IMR-90 (cell line): ENCODE measurements at regions not wholly inside any gene's neighbourhood (a gene's known extent, or its start where the extent isn't known, plus 50 kb on each side); places are given as distances from the start of the nearest gene placed in this dataset.

ENCODE experiments used
- ATAC-seq: fragments of 200-7000 bp; cut with Tn5 transposase; 2 replicates; pipeline ENCODE4 v1.9.1; 2020; ENCODE audit warnings: low read depth, mild to moderate bottlenecking, moderate library complexity
- BruUV-seq: library from RNA; stranded (reverse); fragments of 400-500 nt; replicated peaks from 2 replicates; lab custom pipeline; 2021; lab: Mats Ljungman, UMichigan
- CTCF ChIA-PET: fragments of 300-600 bp; formaldehyde crosslinking; extraction: SDS; loops from one replicate; lab custom pipeline; 2021; ENCODE audit warnings: antibody characterized with exemption; lab: Yijun Ruan, JAX
- POLR2A ChIA-PET: fragments of 300-600 bp; sonication (Branson Sonifier 250); formaldehyde crosslinking; loops from one replicate; lab custom pipeline; 2022; ENCODE audit warnings: antibody characterized with exemption; ENCODE audit not compliant: unreplicated experiment; lab: Charles Lee
- DNase-seq: peaks from one replicate; pipeline ENCODE4 v3.0.0; 2013
- H2AFZ ChIP-seq: replicated peaks from 2 replicates; pipeline ENCODE3; 2013; ENCODE audit warnings: low read length, mild to moderate bottlenecking; ENCODE audit not compliant: poor library complexity
- H2AK5ac ChIP-seq: 2 replicates; pipeline ENCODE4 v1.6.1; 2013; ENCODE audit warnings: low read depth, low read length, inconsistent platforms
- H2AK9ac ChIP-seq: replicated peaks from 2 replicates; pipeline ENCODE3; 2013; ENCODE audit warnings: mild to moderate bottlenecking, low read depth, low read length, moderate library complexity; ENCODE audit not compliant: poor library complexity
- H2BK120ac ChIP-seq: 2 replicates; pipeline ENCODE4 v1.6.1; 2013; ENCODE audit warnings: low read depth, low read length, inconsistent platforms
- H2BK15ac ChIP-seq: 3 replicates; pipeline ENCODE4 v1.6.1; 2013; ENCODE audit warnings: low read depth, low read length, inconsistent platforms
- H2BK20ac ChIP-seq: 2 replicates; pipeline ENCODE4 v1.6.1; 2013; ENCODE audit warnings: low read depth, mild to moderate bottlenecking, inconsistent platforms, low read length, moderate library complexity
- H2BK5ac ChIP-seq: 2 replicates; pipeline ENCODE4 v1.6.1; 2013; ENCODE audit warnings: mild to moderate bottlenecking, low read depth, low read length, inconsistent platforms; ENCODE audit not compliant: poor library complexity, severe bottlenecking
- H3K14ac ChIP-seq: replicated peaks from 2 replicates; pipeline ENCODE4 v1.6.1; 2013; ENCODE audit warnings: low read depth, low read length, inconsistent platforms
- H3K18ac ChIP-seq: 2 replicates; pipeline ENCODE4 v1.6.1; 2013; ENCODE audit warnings: low read depth, low read length, control low read depth
- H3K23ac ChIP-seq: 2 replicates; pipeline ENCODE4 v1.6.1; 2013; ENCODE audit warnings: low read depth, low read length, inconsistent platforms
- H3K27ac ChIP-seq: 2 replicates; pipeline ENCODE4 v1.5.1; 2013; ENCODE audit warnings: mild to moderate bottlenecking, control low read depth, low read length; ENCODE audit not compliant: insufficient read depth
- H3K27me3 ChIP-seq: 2 replicates; pipeline ENCODE4 v1.6.1; 2013; ENCODE audit warnings: low read length; ENCODE audit not compliant: control insufficient read depth, insufficient read depth
- H3K36me3 ChIP-seq: 2 replicates; pipeline ENCODE4 v1.6.1; 2013; ENCODE audit warnings: low read length, mixed read lengths; ENCODE audit not compliant: control insufficient read depth, insufficient read depth
- H3K4ac ChIP-seq: 2 replicates; pipeline ENCODE4 v1.6.1; 2013; ENCODE audit warnings: low read depth, low read length, inconsistent platforms
- H3K4me1 ChIP-seq: 2 replicates; pipeline ENCODE4 v1.6.1; 2013; ENCODE audit warnings: low read length, mixed read lengths; ENCODE audit not compliant: control insufficient read depth, insufficient read depth
- H3K4me2 ChIP-seq: 2 replicates; pipeline ENCODE4 v1.6.1; 2013; ENCODE audit warnings: low read depth, mild to moderate bottlenecking, control low read depth, low read length, moderate library complexity
- H3K4me3 ChIP-seq: 2 replicates; pipeline ENCODE4 v1.5.1; 2013; ENCODE audit warnings: low read depth, mild to moderate bottlenecking, control low read depth, low read length, moderate library complexity; ENCODE audit not compliant: insufficient read depth
- H3K56ac ChIP-seq: 2 replicates; pipeline ENCODE4 v1.6.1; 2013; ENCODE audit warnings: low read length, inconsistent platforms; ENCODE audit not compliant: insufficient read depth; ENCODE audit errors: extremely low read depth
- H3K79me1 ChIP-seq, 2 experiments: 2 replicates each; pipeline ENCODE4 v1.6.1; 2013; ENCODE audit warnings: low read length in 2 of 2, inconsistent platforms in 1 of 2, low read depth in 1 of 2
- H3K9ac ChIP-seq: 2 replicates; pipeline ENCODE4 v1.6.1; 2013; ENCODE audit warnings: low read depth, low read length, control low read depth
- H3K9me1 ChIP-seq: 2 replicates; pipeline ENCODE4 v1.6.1; 2013; ENCODE audit warnings: low read length, inconsistent platforms; ENCODE audit not compliant: insufficient read depth
- H3K9me3 ChIP-seq: 2 replicates; pipeline ENCODE4 v1.6.1; 2013; ENCODE audit warnings: low read length; ENCODE audit not compliant: control insufficient read depth, insufficient read depth
- H4K20me1 ChIP-seq: 2 replicates; pipeline ENCODE4 v1.6.1; 2013; ENCODE audit warnings: low read length, inconsistent platforms; ENCODE audit not compliant: insufficient read depth
- H4K5ac ChIP-seq: 2 replicates; pipeline ENCODE4 v1.6.1; 2013; ENCODE audit warnings: mild to moderate bottlenecking, low read depth, low read length, control low read depth
- H4K8ac ChIP-seq, 2 experiments: 2 replicates each; pipeline ENCODE4 v1.6.1; 2013; ENCODE audit warnings: low read depth in 2 of 2, low read length in 2 of 2, control low read depth in 1 of 2, inconsistent platforms in 1 of 2
- H4K91ac ChIP-seq: 2 replicates; pipeline ENCODE4 v1.6.1; 2013; ENCODE audit warnings: low read depth, low read length, inconsistent platforms; ENCODE audit not compliant: insufficient read depth
- CHD1 ChIP-seq: IDR thresholded peaks from 2 replicates; pipeline ENCODE4 v1.6.1; 2012; ENCODE audit warnings: low read depth, low read length, improper control_type of control experiment
- CTCF ChIP-seq: conservative IDR thresholded peaks from 2 replicates; pipeline ENCODE4 v1.5.1; 2012; ENCODE audit warnings: mild to moderate bottlenecking, low read depth, low read length, improper control_type of control experiment
- MAZ ChIP-seq: IDR thresholded peaks from 2 replicates; pipeline ENCODE4 v1.6.1; 2012; ENCODE audit warnings: low read depth, mild to moderate bottlenecking, low read length, improper control_type of control experiment, moderate library complexity, borderline replicate concordance
- MXI1 ChIP-seq: IDR thresholded peaks from 2 replicates; pipeline ENCODE4 v1.6.1; 2012; ENCODE audit warnings: low read depth, mild to moderate bottlenecking, low read length, moderate library complexity, borderline replicate concordance
- NFE2L2 ChIP-seq: fragments of 150-350 bp; IDR thresholded peaks from 2 replicates; pipeline ENCODE4 v1.6.1; 2016; ENCODE audit warnings: low read depth, mild to moderate bottlenecking, low read length
- POLR2A ChIP-seq: IDR thresholded peaks from 2 replicates; pipeline ENCODE4 v1.6.1; 2012; ENCODE audit warnings: mild to moderate bottlenecking, low read depth, low read length
- RAD21 ChIP-seq: IDR thresholded peaks from 2 replicates; pipeline ENCODE4 v1.6.1; 2012; ENCODE audit warnings: low read length, improper control_type of control experiment
- RCOR1 ChIP-seq: IDR thresholded peaks from 2 replicates; pipeline ENCODE4 v1.6.1; 2012; ENCODE audit warnings: mild to moderate bottlenecking, low read length, improper control_type of control experiment; ENCODE audit not compliant: insufficient replicate concordance
- RFX5 ChIP-seq: IDR thresholded peaks from 2 replicates; pipeline ENCODE4 v1.8.0; 2012; ENCODE audit warnings: low read depth, mild to moderate bottlenecking, low read length, moderate library complexity
- SMC3 ChIP-seq: fragments of 150-350 bp; IDR thresholded peaks from 2 replicates; pipeline ENCODE4 v1.6.1; 2016; ENCODE audit warnings: low read depth, mild to moderate bottlenecking, antibody characterized with exemption, low read length, moderate library complexity
- USF2 ChIP-seq: fragments of 150-350 bp; IDR thresholded peaks from 2 replicates; pipeline ENCODE4 v1.6.1; 2017; ENCODE audit warnings: mild to moderate bottlenecking, antibody characterized with exemption, low read length, low read depth
- WGBS, 2 experiments: methylation state at CpG; one replicate each; pipeline versions ENCODE4 v1.1.5 to v1.1.7; 2013; ENCODE audit warnings: missing lambda C conversion rate in 2 of 2; ENCODE audit not compliant: insufficient read length in 1 of 2; ENCODE audit errors: extremely low coverage in 2 of 2; 5-methylcytosine and 5-hydroxymethylcytosine counted together
- dilution Hi-C: fragments of 300-500 bp; cut with HindIII; formaldehyde crosslinking; loops from one replicate; pipeline ENCODE4 v1.14.3; 2018; ENCODE audit warnings: low sequenced_read_pairs; ENCODE audit not compliant: unreplicated experiment
- in situ Hi-C: fragments of 300-500 bp; cut with MboI; formaldehyde crosslinking; loops from 3 replicates; pipeline ENCODE4 v1.14.3; 2019; ENCODE audit warnings: low sequenced_read_pairs, inconsistent platforms, mixed read lengths
- intact Hi-C: fragments of 100-400 bp; cut with micrococcal nuclease; formaldehyde crosslinking; loops from 2 replicates; pipeline ENCODE4 v1.10.0; 2022
- TF ChIP-seq, protein P1 (sequence below): fragments of 150-350 bp; IDR thresholded peaks from 2 replicates; pipeline ENCODE4 v1.6.1; 2016; ENCODE audit warnings: low read depth, mild to moderate bottlenecking, low read length, moderate library complexity, borderline replicate concordance

GRCh38 chr13:37397535-37397934 lies 201.0 kb downstream of the POSTN start:
- in situ Hi-C loops: loop anchor here (10.0 kb wide), 1 partner anchor 63 kb away; no protein-coding TSS in a partner anchor
- no CpG with 5 or more reads among the region's 3 CpGs for WGBS, 2 experiments
- Histone ChIP-seq H4K20me1 (no peaks in the 10 kb centered on the region), H3K4me3 (no peak overlapping the region), H4K91ac (no peak overlapping the region), H3K9me3 (peaks cover 4% of the 10 kb centered on the region), H2AK9ac (no peak overlapping the region), H3K56ac (no peak overlapping the region), H3K23ac (no peak overlapping the region), H3K79me1 (no peaks in the 10 kb centered on the region), H3K9me1 (no peaks in the 10 kb centered on the region), H3K4me1 (no peaks in the 10 kb centered on the region), H3K36me3 (no peaks in the 10 kb centered on the region), H3K4me2 (no peak overlapping the region), H3K14ac (no peak overlapping the region), H4K5ac (no peak overlapping the region), H3K27me3 (no peaks in the 10 kb centered on the region), H2BK5ac (no peak overlapping the region), H4K8ac (no peak overlapping the region), H2BK120ac (no peak overlapping the region), H2BK15ac (no peak overlapping the region), H2BK20ac (no peak overlapping the region), H2AK5ac (no peak overlapping the region), H3K9ac (no peak overlapping the region), H3K18ac (no peak overlapping the region), H3K4ac (no peak overlapping the region), H3K27ac (no peak overlapping the region), H2AFZ (no peak overlapping the region)
- ChIA-PET POLR2A (no interaction called here), CTCF (no interaction called here)
- no TSS peak for BruUV-seq
- DNase-seq (no peak), ATAC-seq (no peak)
- intact Hi-C loops: no loop called here
- TF ChIP-seq, protein P1, sequence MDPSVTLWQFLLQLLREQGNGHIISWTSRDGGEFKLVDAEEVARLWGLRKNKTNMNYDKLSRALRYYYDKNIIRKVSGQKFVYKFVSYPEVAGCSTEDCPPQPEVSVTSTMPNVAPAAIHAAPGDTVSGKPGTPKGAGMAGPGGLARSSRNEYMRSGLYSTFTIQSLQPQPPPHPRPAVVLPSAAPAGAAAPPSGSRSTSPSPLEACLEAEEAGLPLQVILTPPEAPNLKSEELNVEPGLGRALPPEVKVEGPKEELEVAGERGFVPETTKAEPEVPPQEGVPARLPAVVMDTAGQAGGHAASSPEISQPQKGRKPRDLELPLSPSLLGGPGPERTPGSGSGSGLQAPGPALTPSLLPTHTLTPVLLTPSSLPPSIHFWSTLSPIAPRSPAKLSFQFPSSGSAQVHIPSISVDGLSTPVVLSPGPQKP: no peak
- TF ChIP-seq POLR2A (no peak), MXI1 (no peak), RAD21 (no peak), SMC3 (no peak), USF2 (no peak), RFX5 (no peak), NFE2L2 (no peak), RCOR1 (no peak), CHD1 (no peak), MAZ (no peak), CTCF (no peak)
- dilution Hi-C loops: no loop called here
